Transverse colon (tissue), 4 donors: ENCODE measurements at regions not wholly inside any gene's neighbourhood (a gene's known extent, or its start where the extent isn't known, plus 50 kb on each side); places are given as distances from the start of the nearest gene placed in this dataset.

Experiments
- DNase-seq: peaks from one replicate; pipeline ENCODE4 v3.0.0-alpha.2; 2019
- H3K27ac ChIP-seq, 4 donors: fragments of 200-600 bp; sonication (generic); 2 replicates each; pipeline ENCODE4 v1.5.1; 2016 to 2018; ENCODE audit warnings: inconsistent platforms in 4 of 4
- H3K27me3 ChIP-seq: fragments of 200-600 bp; sonication (generic); 2 replicates; pipeline ENCODE4 v1.5.1; 2017; ENCODE audit warnings: inconsistent platforms
- H3K36me3 ChIP-seq, 4 donors: fragments of 200-600 bp; sonication (generic); 2 replicates each; pipeline ENCODE4 v1.5.1; 2017 to 2019; ENCODE audit warnings: inconsistent platforms in 4 of 4
- H3K4me1 ChIP-seq, 4 donors: fragments of 200-600 bp; sonication (generic); 2 replicates each; pipeline ENCODE4 v1.5.1; 2017 to 2020; ENCODE audit warnings: inconsistent platforms in 4 of 4
- H3K4me3 ChIP-seq, 4 donors: fragments of 200-600 bp; sonication (generic); 1 replicate in 1 of 4; 2 replicates in 3 of 4; pipeline versions ENCODE4 v1.5.1 to v1.6.1; 2017 to 2019; ENCODE audit warnings: inconsistent platforms in 4 of 4
- H3K9me3 ChIP-seq, 2 donors: fragments of 200-600 bp; sonication (generic); 2 replicates each; pipeline ENCODE4 v1.5.1; 2017 to 2019; ENCODE audit warnings: inconsistent platforms in 2 of 2
- EP300 ChIP-seq: sonication (generic); formaldehyde crosslinking; IDR thresholded peaks from one replicate; pipeline ENCODE4 v1.6.1; 2017; ENCODE audit warnings: antibody characterized with exemption, low read depth
- POLR2A ChIP-seq: fragments of 450-650 bp; IDR thresholded peaks from one replicate; pipeline ENCODE4 v1.6.1; 2016; ENCODE audit warnings: antibody characterized with exemption, mild to moderate bottlenecking, moderate library complexity
- POLR2AphosphoS5 ChIP-seq, 3 donors: sonication (generic); formaldehyde crosslinking; IDR thresholded peaks; one replicate each; pipeline ENCODE4 v1.6.1; 2016; ENCODE audit warnings: antibody characterized with exemption in 3 of 3
- WGBS, 2 donors: methylation state at CpG; one replicate each; pipeline ENCODE4 v1.1.5; 2018; ENCODE audit warnings: low coverage in 1 of 2; 5-methylcytosine and 5-hydroxymethylcytosine counted together
- in situ Hi-C, 4 donors: fragments of 200-750 bp; cut with MboI; loops; one replicate each; pipeline versions ENCODE4 v1.15.0 to v1.15.1; 2017; ENCODE audit warnings: low sequenced_read_pairs in 3 of 4, low pct_ligation_motif_present in 1 of 4, low pct_unique_long_range_greater_than_20kb in 1 of 4
- intact Hi-C: fragments of 100-400 bp; cut with DNase I; formaldehyde crosslinking; loops from one replicate; pipeline ENCODE4 v1.15.1; 2023; ENCODE audit warnings: low total_unique reads
- TF ChIP-seq, protein P1 (sequence below), 5 experiments: fragments of 200-600 bp in 3 of 5; fragments of 450-650 bp in 2 of 5; sonication (generic) in 3 of 5; IDR thresholded peaks; 1 replicate in 2 of 5; 2 replicates in 3 of 5; pipeline ENCODE4 v1.5.1; 2016 to 2017; ENCODE audit warnings: antibody characterized with exemption in 5 of 5, inconsistent platforms in 3 of 5, mild to moderate bottlenecking in 2 of 5, moderate library complexity in 1 of 5

DNA sequence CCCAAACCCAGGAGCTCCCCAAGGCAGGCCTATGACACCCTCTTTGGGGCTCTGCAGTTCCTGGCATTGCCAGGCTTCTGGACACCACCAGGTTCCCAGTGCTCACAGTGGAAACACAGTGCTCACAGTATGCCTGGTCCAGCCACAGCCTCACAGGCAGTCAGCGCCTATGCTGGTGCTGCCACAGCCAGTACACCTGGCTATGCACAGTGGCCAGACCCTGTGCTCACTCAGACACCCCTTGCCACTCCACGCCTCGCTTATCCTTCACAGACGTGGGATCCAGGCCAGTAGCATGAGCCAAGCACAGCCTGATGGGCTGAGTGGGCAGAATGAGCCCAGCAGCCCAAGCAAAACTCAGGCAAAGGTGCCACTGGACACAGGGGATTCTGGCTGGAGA lies 579.2 kb upstream of the ADGRL2 start:
- Histone ChIP-seq H3K9me3 (no peaks in the 10 kb centered on the region), H3K27me3 (no peaks in the 10 kb centered on the region), H3K4me1 (no peaks in the 10 kb centered on the region), H3K4me3 (no peak overlapping the region), H3K36me3 (no peaks in the 10 kb centered on the region), H3K27ac (no peak overlapping the region)
- in situ Hi-C loops: no loop called here
- no peak for DNase-seq
- intact Hi-C loops: no loop called here
- 95% methylated on average over 4 of the region's 4 CpGs; no CpG with 5 or more reads in 1 of the 2 donors for WGBS, 2 donors
- TF ChIP-seq POLR2A: no peak
- TF ChIP-seq, protein P1, sequence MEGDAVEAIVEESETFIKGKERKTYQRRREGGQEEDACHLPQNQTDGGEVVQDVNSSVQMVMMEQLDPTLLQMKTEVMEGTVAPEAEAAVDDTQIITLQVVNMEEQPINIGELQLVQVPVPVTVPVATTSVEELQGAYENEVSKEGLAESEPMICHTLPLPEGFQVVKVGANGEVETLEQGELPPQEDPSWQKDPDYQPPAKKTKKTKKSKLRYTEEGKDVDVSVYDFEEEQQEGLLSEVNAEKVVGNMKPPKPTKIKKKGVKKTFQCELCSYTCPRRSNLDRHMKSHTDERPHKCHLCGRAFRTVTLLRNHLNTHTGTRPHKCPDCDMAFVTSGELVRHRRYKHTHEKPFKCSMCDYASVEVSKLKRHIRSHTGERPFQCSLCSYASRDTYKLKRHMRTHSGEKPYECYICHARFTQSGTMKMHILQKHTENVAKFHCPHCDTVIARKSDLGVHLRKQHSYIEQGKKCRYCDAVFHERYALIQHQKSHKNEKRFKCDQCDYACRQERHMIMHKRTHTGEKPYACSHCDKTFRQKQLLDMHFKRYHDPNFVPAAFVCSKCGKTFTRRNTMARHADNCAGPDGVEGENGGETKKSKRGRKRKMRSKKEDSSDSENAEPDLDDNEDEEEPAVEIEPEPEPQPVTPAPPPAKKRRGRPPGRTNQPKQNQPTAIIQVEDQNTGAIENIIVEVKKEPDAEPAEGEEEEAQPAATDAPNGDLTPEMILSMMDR (IDR thresholded peaks at IDR 0.05): no peak

DNA sequence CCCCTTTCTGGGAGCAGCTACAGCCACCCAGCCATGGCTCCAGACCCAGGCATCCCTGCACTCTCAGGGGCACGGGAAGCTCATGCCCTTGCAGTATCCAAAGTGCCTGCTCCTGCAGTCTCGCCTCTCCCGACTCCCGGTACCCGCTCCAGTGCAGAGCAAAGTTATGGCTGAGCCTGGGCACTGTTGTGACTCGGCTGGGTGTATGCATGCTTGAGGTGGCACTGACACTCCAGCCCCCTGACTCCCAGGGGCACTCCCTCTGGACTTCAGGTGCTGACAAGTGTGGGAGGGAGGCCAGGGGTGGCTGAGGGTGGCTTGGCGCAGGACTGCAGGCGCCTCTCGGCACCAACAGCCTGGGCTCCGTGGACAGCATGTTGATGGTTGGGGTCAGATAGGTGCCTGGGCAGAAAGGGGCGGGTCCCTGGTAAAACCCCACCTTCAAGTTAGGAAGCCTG lies 580.1 kb upstream of the ADGRL2 start:
- WGBS, 2 donors: 93% methylated on average over 10 of the region's 11 CpGs; no CpG with 5 or more reads in 1 of the 2 donors
- Histone ChIP-seq H3K9me3 (no peaks in the 10 kb centered on the region), H3K27me3 (no peaks in the 10 kb centered on the region), H3K36me3 (no peaks in the 10 kb centered on the region), H3K4me1 (no peaks in the 10 kb centered on the region), H3K4me3 (no peak overlapping the region), H3K27ac (no peak overlapping the region)
- intact Hi-C loops (no loop called here), in situ Hi-C loops (no loop called here)
- no peak for DNase-seq
- no peak for TF ChIP-seq EP300
- no peak for TF ChIP-seq POLR2A
- TF ChIP-seq POLR2AphosphoS5 (IDR thresholded peaks at IDR 0.05): no peak
- TF ChIP-seq, protein P1 (IDR thresholded peaks at IDR 0.05): no peak

DNA sequence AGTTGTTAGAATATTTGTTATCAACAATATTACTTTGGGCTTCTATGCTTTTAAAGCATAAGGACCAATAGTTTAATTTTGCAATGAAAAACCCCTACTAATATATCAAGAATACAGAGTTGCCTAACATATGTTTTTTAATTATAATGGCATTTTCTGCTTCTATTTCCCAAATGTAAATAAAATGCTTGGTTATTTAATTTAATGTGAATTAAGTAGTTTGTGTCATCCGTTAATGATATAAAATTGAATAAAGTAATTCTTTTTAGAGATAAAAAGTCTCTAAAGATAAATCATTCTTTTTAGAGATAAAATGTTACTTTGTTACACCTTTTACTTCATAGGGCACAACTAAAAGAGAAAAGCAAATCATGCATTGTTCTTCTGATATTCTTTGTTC lies 583.7 kb upstream of the ADGRL2 start:
- intact Hi-C loops: no loop called here
- in situ Hi-C loops: no loop called here
- Histone ChIP-seq H3K27ac (no peak overlapping the region), H3K9me3 (no peaks in the 10 kb centered on the region), H3K4me3 (no peak overlapping the region), H3K4me1 (no peaks in the 10 kb centered on the region), H3K27me3 (no peaks in the 10 kb centered on the region), H3K36me3 (no peaks in the 10 kb centered on the region)
- 73 to 81% methylated on average over 1 of the region's 1 CpG for WGBS, 2 donors
- DNase-seq: no peak
- no peak for TF ChIP-seq POLR2AphosphoS5 (IDR thresholded peaks at IDR 0.05)
- TF ChIP-seq, protein P1 (IDR thresholded peaks at IDR 0.05): no peak
- TF ChIP-seq EP300: no peak
- TF ChIP-seq POLR2A: no peak

DNA sequence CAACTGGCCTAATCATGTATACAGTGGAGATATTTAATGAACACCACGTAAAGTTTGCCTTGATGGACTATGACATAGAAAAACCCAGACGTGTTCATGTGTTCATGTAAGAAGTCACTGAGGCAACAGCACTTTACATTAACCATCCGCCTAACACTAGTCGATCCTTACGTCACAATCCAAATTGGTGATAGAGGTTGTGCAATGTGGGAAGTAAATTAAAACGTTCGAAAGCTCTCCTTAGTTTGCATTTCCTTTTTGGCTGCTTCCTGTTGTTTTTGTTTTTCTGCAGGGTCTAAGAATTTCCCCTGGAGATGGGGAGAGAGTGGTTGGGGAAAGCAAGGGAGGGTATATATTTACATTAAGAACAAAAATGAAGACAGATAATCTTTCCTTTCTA lies 587.5 kb upstream of the ADGRL2 start:
- no peaks in the 10 kb centered on the region for H3K4me1 ChIP-seq
- no peaks in the 10 kb centered on the region for H3K9me3 ChIP-seq
- H3K27me3 ChIP-seq: no peaks in the 10 kb centered on the region
- intact Hi-C loops (no loop called here), in situ Hi-C loops (no loop called here)
- H3K36me3 ChIP-seq: no peaks in the 10 kb centered on the region
- H3K4me3 ChIP-seq: no peak overlapping the region
- DNase-seq: no peak
- TF ChIP-seq, protein P1 (IDR thresholded peaks at IDR 0.05): no peak
- TF ChIP-seq POLR2AphosphoS5 (IDR thresholded peaks at IDR 0.05) (no peak), EP300 (no peak), POLR2A (no peak)
- no peak overlapping the region for H3K27ac ChIP-seq
- 58 to 68% methylated on average over 7 of the region's 7 CpGs for WGBS, 2 donors
